ENCODE measurements at regions not wholly inside any gene's neighbourhood (a gene's known extent, or its start where the extent isn't known, plus 50 kb on each side); places are given as distances from the start of the nearest gene placed in this dataset.

- TF ChIP-seq CTCF (IDR thresholded peaks at IDR 0.05) (no peak), EP300 (IDR thresholded peaks at IDR 0.05; ENCODE audit: low read depth) (no peak), POLR2AphosphoS5 (IDR thresholded peaks at IDR 0.05) (no peak), POLR2A (IDR thresholded peaks at IDR 0.05) (no peak)
Observed at GRCh38 chr11:97355230-97355629, 965.4 kb downstream of the JRKL start.
